IMR-90 (cell line): ENCODE measurements at regions not wholly inside any gene's neighbourhood (a gene's known extent, or its start where the extent isn't known, plus 50 kb on each side); places are given as distances from the start of the nearest gene placed in this dataset.

Source experiments
- ATAC-seq: fragments of 200-7000 bp; cut with Tn5 transposase; 2 replicates; pipeline ENCODE4 v1.9.1; 2020; ENCODE audit warnings: low read depth, mild to moderate bottlenecking, moderate library complexity
- BruUV-seq: library from RNA; stranded (reverse); fragments of 400-500 nt; replicated peaks from 2 replicates; lab custom pipeline; 2021; lab: Mats Ljungman, UMichigan
- CTCF ChIA-PET: fragments of 300-600 bp; formaldehyde crosslinking; extraction: SDS; loops from one replicate; lab custom pipeline; 2021; ENCODE audit warnings: antibody characterized with exemption; lab: Yijun Ruan, JAX
- POLR2A ChIA-PET: fragments of 300-600 bp; sonication (Branson Sonifier 250); formaldehyde crosslinking; loops from one replicate; lab custom pipeline; 2022; ENCODE audit warnings: antibody characterized with exemption; ENCODE audit not compliant: unreplicated experiment; lab: Charles Lee
- DNase-seq: peaks from one replicate; pipeline ENCODE4 v3.0.0; 2013
- H2AFZ ChIP-seq: replicated peaks from 2 replicates; pipeline ENCODE3; 2013; ENCODE audit warnings: low read length, mild to moderate bottlenecking; ENCODE audit not compliant: poor library complexity
- H2AK5ac ChIP-seq: 2 replicates; pipeline ENCODE4 v1.6.1; 2013; ENCODE audit warnings: low read depth, low read length, inconsistent platforms
- H2AK9ac ChIP-seq: replicated peaks from 2 replicates; pipeline ENCODE3; 2013; ENCODE audit warnings: mild to moderate bottlenecking, low read depth, low read length, moderate library complexity; ENCODE audit not compliant: poor library complexity
- H2BK120ac ChIP-seq: 2 replicates; pipeline ENCODE4 v1.6.1; 2013; ENCODE audit warnings: low read depth, low read length, inconsistent platforms
- H2BK15ac ChIP-seq: 3 replicates; pipeline ENCODE4 v1.6.1; 2013; ENCODE audit warnings: low read depth, low read length, inconsistent platforms
- H2BK20ac ChIP-seq: 2 replicates; pipeline ENCODE4 v1.6.1; 2013; ENCODE audit warnings: low read depth, mild to moderate bottlenecking, inconsistent platforms, low read length, moderate library complexity
- H2BK5ac ChIP-seq: 2 replicates; pipeline ENCODE4 v1.6.1; 2013; ENCODE audit warnings: mild to moderate bottlenecking, low read depth, low read length, inconsistent platforms; ENCODE audit not compliant: poor library complexity, severe bottlenecking
- H3K14ac ChIP-seq: replicated peaks from 2 replicates; pipeline ENCODE4 v1.6.1; 2013; ENCODE audit warnings: low read depth, low read length, inconsistent platforms
- H3K18ac ChIP-seq: 2 replicates; pipeline ENCODE4 v1.6.1; 2013; ENCODE audit warnings: low read depth, low read length, control low read depth
- H3K23ac ChIP-seq: 2 replicates; pipeline ENCODE4 v1.6.1; 2013; ENCODE audit warnings: low read depth, low read length, inconsistent platforms
- H3K27ac ChIP-seq: 2 replicates; pipeline ENCODE4 v1.5.1; 2013; ENCODE audit warnings: mild to moderate bottlenecking, control low read depth, low read length; ENCODE audit not compliant: insufficient read depth
- H3K27me3 ChIP-seq: 2 replicates; pipeline ENCODE4 v1.6.1; 2013; ENCODE audit warnings: low read length; ENCODE audit not compliant: control insufficient read depth, insufficient read depth
- H3K36me3 ChIP-seq: 2 replicates; pipeline ENCODE4 v1.6.1; 2013; ENCODE audit warnings: low read length, mixed read lengths; ENCODE audit not compliant: control insufficient read depth, insufficient read depth
- H3K4ac ChIP-seq: 2 replicates; pipeline ENCODE4 v1.6.1; 2013; ENCODE audit warnings: low read depth, low read length, inconsistent platforms
- H3K4me1 ChIP-seq: 2 replicates; pipeline ENCODE4 v1.6.1; 2013; ENCODE audit warnings: low read length, mixed read lengths; ENCODE audit not compliant: control insufficient read depth, insufficient read depth
- H3K4me2 ChIP-seq: 2 replicates; pipeline ENCODE4 v1.6.1; 2013; ENCODE audit warnings: low read depth, mild to moderate bottlenecking, control low read depth, low read length, moderate library complexity
- H3K4me3 ChIP-seq: 2 replicates; pipeline ENCODE4 v1.5.1; 2013; ENCODE audit warnings: low read depth, mild to moderate bottlenecking, control low read depth, low read length, moderate library complexity; ENCODE audit not compliant: insufficient read depth
- H3K56ac ChIP-seq: 2 replicates; pipeline ENCODE4 v1.6.1; 2013; ENCODE audit warnings: low read length, inconsistent platforms; ENCODE audit not compliant: insufficient read depth; ENCODE audit errors: extremely low read depth
- H3K79me1 ChIP-seq, 2 experiments: 2 replicates each; pipeline ENCODE4 v1.6.1; 2013; ENCODE audit warnings: low read length in 2 of 2, inconsistent platforms in 1 of 2, low read depth in 1 of 2
- H3K9ac ChIP-seq: 2 replicates; pipeline ENCODE4 v1.6.1; 2013; ENCODE audit warnings: low read depth, low read length, control low read depth
- H3K9me1 ChIP-seq: 2 replicates; pipeline ENCODE4 v1.6.1; 2013; ENCODE audit warnings: low read length, inconsistent platforms; ENCODE audit not compliant: insufficient read depth
- H3K9me3 ChIP-seq: 2 replicates; pipeline ENCODE4 v1.6.1; 2013; ENCODE audit warnings: low read length; ENCODE audit not compliant: control insufficient read depth, insufficient read depth
- H4K20me1 ChIP-seq: 2 replicates; pipeline ENCODE4 v1.6.1; 2013; ENCODE audit warnings: low read length, inconsistent platforms; ENCODE audit not compliant: insufficient read depth
- H4K5ac ChIP-seq: 2 replicates; pipeline ENCODE4 v1.6.1; 2013; ENCODE audit warnings: mild to moderate bottlenecking, low read depth, low read length, control low read depth
- H4K8ac ChIP-seq, 2 experiments: 2 replicates each; pipeline ENCODE4 v1.6.1; 2013; ENCODE audit warnings: low read depth in 2 of 2, low read length in 2 of 2, control low read depth in 1 of 2, inconsistent platforms in 1 of 2
- H4K91ac ChIP-seq: 2 replicates; pipeline ENCODE4 v1.6.1; 2013; ENCODE audit warnings: low read depth, low read length, inconsistent platforms; ENCODE audit not compliant: insufficient read depth
- CHD1 ChIP-seq: IDR thresholded peaks from 2 replicates; pipeline ENCODE4 v1.6.1; 2012; ENCODE audit warnings: low read depth, low read length, improper control_type of control experiment
- MAFK ChIP-seq: IDR thresholded peaks from 2 replicates; pipeline ENCODE4 v1.6.1; 2012; ENCODE audit warnings: low read depth, low read length, improper control_type of control experiment
- MXI1 ChIP-seq: IDR thresholded peaks from 2 replicates; pipeline ENCODE4 v1.6.1; 2012; ENCODE audit warnings: low read depth, mild to moderate bottlenecking, low read length, moderate library complexity, borderline replicate concordance
- SMC3 ChIP-seq: fragments of 150-350 bp; IDR thresholded peaks from 2 replicates; pipeline ENCODE4 v1.6.1; 2016; ENCODE audit warnings: low read depth, mild to moderate bottlenecking, antibody characterized with exemption, low read length, moderate library complexity
- WGBS, 2 experiments: methylation state at CpG; one replicate each; pipeline versions ENCODE4 v1.1.5 to v1.1.7; 2013; ENCODE audit warnings: missing lambda C conversion rate in 2 of 2; ENCODE audit not compliant: insufficient read length in 1 of 2; ENCODE audit errors: extremely low coverage in 2 of 2; 5-methylcytosine and 5-hydroxymethylcytosine counted together
- dilution Hi-C: fragments of 300-500 bp; cut with HindIII; formaldehyde crosslinking; loops from one replicate; pipeline ENCODE4 v1.14.3; 2018; ENCODE audit warnings: low sequenced_read_pairs; ENCODE audit not compliant: unreplicated experiment
- in situ Hi-C: fragments of 300-500 bp; cut with MboI; formaldehyde crosslinking; loops from 3 replicates; pipeline ENCODE4 v1.14.3; 2019; ENCODE audit warnings: low sequenced_read_pairs, inconsistent platforms, mixed read lengths
- intact Hi-C: fragments of 100-400 bp; cut with micrococcal nuclease; formaldehyde crosslinking; loops from 2 replicates; pipeline ENCODE4 v1.10.0; 2022
- TF ChIP-seq, protein P1 (sequence below): fragments of 150-350 bp; IDR thresholded peaks from 2 replicates; pipeline ENCODE4 v1.6.1; 2017; ENCODE audit warnings: mild to moderate bottlenecking, antibody characterized with exemption, low read length, low read depth

DNA sequence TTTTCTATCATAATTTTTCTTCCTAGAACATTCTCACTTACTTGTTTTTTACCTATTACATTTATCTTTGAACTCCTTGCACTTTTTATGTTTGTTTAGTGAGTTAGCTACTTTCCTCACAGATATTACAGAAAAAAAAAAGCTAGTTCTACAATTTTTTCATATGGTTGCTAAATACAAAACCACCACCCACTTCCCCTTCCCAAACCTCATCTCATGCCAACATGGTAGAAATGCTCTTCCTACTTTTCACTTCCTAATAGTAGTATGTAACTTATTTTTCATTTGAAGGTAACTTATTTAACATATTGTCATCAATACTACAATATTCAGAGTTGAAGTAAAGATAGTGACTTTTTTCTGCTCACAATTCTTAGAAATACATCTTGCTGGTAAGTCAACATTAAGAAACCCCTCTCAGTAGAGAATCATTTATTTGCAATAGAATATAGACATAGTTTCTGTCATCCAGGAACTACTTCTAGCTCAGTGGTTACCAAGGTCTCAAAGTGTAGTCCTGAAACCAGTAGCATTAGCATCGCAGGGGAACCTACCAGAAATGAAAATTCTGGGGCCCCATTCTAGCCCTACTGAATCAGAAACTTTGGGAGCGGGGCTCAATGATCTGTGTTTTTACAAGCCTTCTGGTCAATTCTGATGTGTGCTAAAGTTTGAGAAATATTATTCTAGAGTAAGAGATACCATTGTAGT lies 1124.6 kb downstream of the DTWD2 start:
- no peak for ATAC-seq
- WGBS, 2 experiments = no CpG with 5 or more reads among the region's 2 CpGs
- H4K20me1 ChIP-seq = no peaks in the 10 kb centered on the region

More for the DNA sequence above, 1124.6 kb downstream of the DTWD2 start:
- Histone ChIP-seq H3K56ac (no peak overlapping the region), H3K4me1 (no peaks in the 10 kb centered on the region), H3K23ac (no peak overlapping the region), H3K18ac (no peak overlapping the region), H2BK120ac (no peak overlapping the region), H2BK15ac (no peak overlapping the region), H3K27ac (no peak overlapping the region), H3K4ac (no peak overlapping the region), H3K9me1 (no peaks in the 10 kb centered on the region), H3K9me3 (no peaks in the 10 kb centered on the region), H2AK9ac (no peak overlapping the region), H3K36me3 (no peaks in the 10 kb centered on the region), H2BK20ac (no peak overlapping the region), H3K27me3 (no peaks in the 10 kb centered on the region), H2BK5ac (no peak overlapping the region), H3K14ac (no peak overlapping the region), H3K4me2 (no peak overlapping the region), H2AK5ac (no peak overlapping the region), H4K91ac (no peak overlapping the region), H4K5ac (no peak overlapping the region), H2AFZ (no peak overlapping the region), H3K9ac (no peak overlapping the region), H3K4me3 (no peak overlapping the region), H3K79me1 (no peaks in the 10 kb centered on the region), H4K8ac (no peak overlapping the region)
- in situ Hi-C loops (no loop called here), dilution Hi-C loops (no loop called here), intact Hi-C loops (no loop called here)
- BruUV-seq = no TSS peak
- ChIA-PET CTCF (no interaction called here), POLR2A (no interaction called here)
- DNase-seq = no peak
- TF ChIP-seq MAFK (no peak), SMC3 (no peak), MXI1 (no peak), CHD1 (no peak)
- TF ChIP-seq, protein P1, sequence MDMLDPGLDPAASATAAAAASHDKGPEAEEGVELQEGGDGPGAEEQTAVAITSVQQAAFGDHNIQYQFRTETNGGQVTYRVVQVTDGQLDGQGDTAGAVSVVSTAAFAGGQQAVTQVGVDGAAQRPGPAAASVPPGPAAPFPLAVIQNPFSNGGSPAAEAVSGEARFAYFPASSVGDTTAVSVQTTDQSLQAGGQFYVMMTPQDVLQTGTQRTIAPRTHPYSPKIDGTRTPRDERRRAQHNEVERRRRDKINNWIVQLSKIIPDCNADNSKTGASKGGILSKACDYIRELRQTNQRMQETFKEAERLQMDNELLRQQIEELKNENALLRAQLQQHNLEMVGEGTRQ = no peak
